Ascending aorta (tissue), 2 donors: ENCODE measurements at regions not wholly inside any gene's neighbourhood (a gene's known extent, or its start where the extent isn't known, plus 50 kb on each side); places are given as distances from the start of the nearest gene placed in this dataset.

Source experiments
- DNase-seq, 2 donors: peaks; one replicate each; pipeline ENCODE4 v3.0.0-alpha.2; 2019; ENCODE audit warnings: low spot score in 2 of 2
- H3K27ac ChIP-seq, 2 donors: fragments of 200-600 bp; sonication (generic); one replicate each; pipeline ENCODE4 v1.5.1; 2016 to 2017; ENCODE audit warnings: mild to moderate bottlenecking in 1 of 2
- H3K27me3 ChIP-seq: fragments of 200-600 bp; sonication (generic); one replicate; pipeline ENCODE4 v1.5.1; 2017
- H3K36me3 ChIP-seq, 2 donors: fragments of 200-600 bp; sonication (generic); one replicate each; pipeline ENCODE4 v1.5.1; 2016
- H3K4me1 ChIP-seq, 2 donors: fragments of 200-600 bp; sonication (generic); one replicate each; pipeline ENCODE4 v1.5.1; 2016 to 2017; ENCODE audit warnings: mild to moderate bottlenecking in 1 of 2
- H3K4me3 ChIP-seq, 2 donors: fragments of 200-600 bp; sonication (generic); one replicate each; pipeline ENCODE4 v1.5.1; 2016 to 2017; ENCODE audit warnings: mild to moderate bottlenecking in 1 of 2
- H3K9me3 ChIP-seq, 2 donors: fragments of 200-600 bp; sonication (generic); one replicate each; pipeline ENCODE4 v1.5.1; 2016
- CTCF ChIP-seq, 3 experiments: fragments of 200-600 bp in 2 of 3; fragments of 450-650 bp in 1 of 3; sonication (generic) in 2 of 3; IDR thresholded peaks; one replicate each; pipeline ENCODE4 v1.5.1; 2016 to 2019; ENCODE audit warnings: antibody characterized with exemption in 3 of 3, mild to moderate bottlenecking in 1 of 3, moderate library complexity in 1 of 3
- intact Hi-C: fragments of 100-400 bp; cut with DNase I; formaldehyde crosslinking; loops from one replicate; pipeline ENCODE4 v1.15.1; 2023

DNA sequence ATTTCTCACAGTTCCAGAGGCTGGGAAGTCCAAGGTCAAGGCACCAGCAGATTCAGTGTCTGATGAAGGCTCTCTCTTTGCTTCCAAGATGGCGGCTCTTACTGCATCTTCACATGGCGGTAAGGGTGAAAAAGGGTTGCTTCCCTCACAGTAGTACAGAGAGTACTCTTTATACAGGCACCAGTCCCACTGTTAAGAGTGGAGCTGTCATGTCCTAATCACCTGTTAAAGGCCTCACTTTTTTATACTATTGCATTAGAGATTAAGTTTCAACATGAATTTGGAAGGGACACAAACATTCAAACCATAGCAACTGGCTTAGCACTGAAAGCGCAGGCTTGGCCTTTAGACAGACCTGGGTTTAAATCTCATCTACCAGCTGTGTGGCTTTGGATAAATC lies 50.0 kb upstream of the TCL1A start:
- Histone ChIP-seq H3K27ac (no peak overlapping the region), H3K4me1 (no peaks in the 10 kb centered on the region), H3K4me3 (no peak overlapping the region), H3K36me3 (no peaks in the 10 kb centered on the region), H3K9me3 (no peaks in the 10 kb centered on the region), H3K27me3 (no peaks in the 10 kb centered on the region)
- TF ChIP-seq CTCF (IDR thresholded peaks at IDR 0.05), result no peak
- no peak for DNase-seq
- intact Hi-C loops, result no loop called here
